NB4 (cell line): ENCODE measurements at regions not wholly inside any gene's neighbourhood (a gene's known extent, or its start where the extent isn't known, plus 50 kb on each side); places are given as distances from the start of the nearest gene placed in this dataset.

ENCODE experiments used
- CTCF ChIP-seq: IDR thresholded peaks from one replicate; pipeline ENCODE4 v1.5.1; 2012; ENCODE audit warnings: low read depth, low read length
- POLR2A ChIP-seq: IDR thresholded peaks from 2 replicates; pipeline ENCODE4 v1.6.1; 2011; ENCODE audit warnings: mild to moderate bottlenecking; ENCODE audit not compliant: insufficient read length; ENCODE audit errors: extremely low read depth

- no peak for TF ChIP-seq CTCF
- no peak for TF ChIP-seq POLR2A
Observed at GRCh38 chr10:78932861-78933260, 135.9 kb upstream of the ZMIZ1 start.
